CD4-positive, alpha-beta T cell treated with Interleukin-12 subunit alpha and Interleukin-12 subunit beta, for 1 hour (primary cell): ENCODE measurements at regions not wholly inside any gene's neighbourhood (a gene's known extent, or its start where the extent isn't known, plus 50 kb on each side); places are given as distances from the start of the nearest gene placed in this dataset.
"Not testable (repeated sequence)": the region's sequence is repeated elsewhere in the genome, so short reads cannot be mapped to it uniquely, and the experiment has no call there.

ENCODE experiments used
- DNase-seq: peaks from one replicate; pipeline ENCODE4 v3.0.0-alpha.2; 2020

- DNase-seq = no peak
Measured at GRCh38 chr2:84373391-84373790, 85.7 kb downstream of the SUCLG1 start.

GRCh38 chr2:84362541-84362940 is 96.5 kb downstream of the SUCLG1 start:
- no peak for DNase-seq

GRCh38 chr2:84338069-84338468 is 121.0 kb downstream of the SUCLG1 start:
- DNase-seq = no peak

- DNase-seq = no peak
Measured at GRCh38 chr2:84327645-84328249, 131.3 kb downstream of the SUCLG1 start.

- DNase-seq = no peak
Measured at GRCh38 chr2:84326831-84327432, 132.1 kb downstream of the SUCLG1 start.

GRCh38 chr2:84323890-84324289 is 135.2 kb downstream of the SUCLG1 start:
- no peak for DNase-seq

- DNase-seq = no peak
Measured at GRCh38 chr2:84320940-84321339, 138.1 kb downstream of the SUCLG1 start.

- no peak for DNase-seq
Measured at GRCh38 chr2:84319581-84319980, 139.5 kb downstream of the SUCLG1 start.

- DNase-seq = no peak
Measured at GRCh38 chr2:84317135-84317534, 141.9 kb downstream of the SUCLG1 start.

- DNase-seq = peak; percentile 69
Measured at GRCh38 chr2:84314901-84315330, 144.2 kb downstream of the SUCLG1 start.

- no peak for DNase-seq
Measured at GRCh38 chr2:84314250-84314649, 144.8 kb downstream of the SUCLG1 start.

GRCh38 chr2:84309281-84309680 is 149.8 kb downstream of the SUCLG1 start:
- no peak for DNase-seq

GRCh38 chr2:84306361-84306760 is 152.7 kb downstream of the SUCLG1 start:
- DNase-seq = no peak

- peak; percentile 40 for DNase-seq
Measured at GRCh38 chr2:84302513-84303412, 156.3 kb downstream of the SUCLG1 start.

GRCh38 chr2:84301717-84302116 is 157.4 kb downstream of the SUCLG1 start:
- no peak for DNase-seq

- no peak for DNase-seq
Measured at GRCh38 chr2:84300696-84301029, 158.4 kb downstream of the SUCLG1 start.

- not testable (repeated sequence) for DNase-seq
Measured at GRCh38 chr2:84300001-84300695, 158.9 kb downstream of the SUCLG1 start.

- no peak for DNase-seq
Measured at GRCh38 chr2:84299211-84299775, 159.8 kb downstream of the SUCLG1 start.

- no peak for DNase-seq
Measured at GRCh38 chr2:84297155-84297554, 161.9 kb downstream of the SUCLG1 start.

- DNase-seq = no peak
Measured at GRCh38 chr2:84293791-84294380, 165.2 kb downstream of the SUCLG1 start.

GRCh38 chr2:84292545-84292944 is 166.5 kb downstream of the SUCLG1 start:
- DNase-seq = no peak

GRCh38 chr2:84290537-84290936 is 168.5 kb downstream of the SUCLG1 start:
- peak; percentile 11 for DNase-seq

GRCh38 chr2:84288293-84288692 is 170.8 kb downstream of the SUCLG1 start:
- DNase-seq = no peak
